Type B pancreatic cell (in vitro differentiated cells): ENCODE measurements at regions not wholly inside any gene's neighbourhood (a gene's known extent, or its start where the extent isn't known, plus 50 kb on each side); places are given as distances from the start of the nearest gene placed in this dataset.

ENCODE experiments used
- DNase-seq: peaks from one replicate; pipeline ENCODE4 v3.0.0; 2021; ENCODE audit warnings: mixed read lengths; ENCODE audit not compliant: unreplicated experiment; ENCODE audit errors: extremely low spot score
- H3K27ac Mint-ChIP-seq: 2 replicates; pipeline ENCODE4 v1.8.0; 2021; ENCODE audit warnings: mild to moderate bottlenecking, mixed read lengths
- H3K27me3 Mint-ChIP-seq: 2 replicates; pipeline ENCODE4 v1.8.0; 2021; ENCODE audit warnings: mixed read lengths
- H3K36me3 Mint-ChIP-seq: 2 replicates; pipeline ENCODE4 v1.8.0; 2021; ENCODE audit warnings: mixed read lengths
- H3K4me1 Mint-ChIP-seq: one replicate; pipeline ENCODE4 v1.8.0; 2021; ENCODE audit warnings: mixed read lengths; ENCODE audit not compliant: unreplicated experiment
- H3K4me3 Mint-ChIP-seq: 2 replicates; pipeline ENCODE4 v1.8.0; 2021; ENCODE audit warnings: mild to moderate bottlenecking, mixed read lengths
- H3K9me3 Mint-ChIP-seq: 2 replicates; pipeline ENCODE4 v1.8.0; 2021; ENCODE audit warnings: mixed read lengths
- TF ChIP-seq, protein P1 (sequence below): fragments of 200-600 bp; sonication (generic); conservative IDR thresholded peaks from 2 replicates; pipeline ENCODE4 v1.5.0; 2021; ENCODE audit warnings: antibody characterized with exemption, mild to moderate bottlenecking

DNA sequence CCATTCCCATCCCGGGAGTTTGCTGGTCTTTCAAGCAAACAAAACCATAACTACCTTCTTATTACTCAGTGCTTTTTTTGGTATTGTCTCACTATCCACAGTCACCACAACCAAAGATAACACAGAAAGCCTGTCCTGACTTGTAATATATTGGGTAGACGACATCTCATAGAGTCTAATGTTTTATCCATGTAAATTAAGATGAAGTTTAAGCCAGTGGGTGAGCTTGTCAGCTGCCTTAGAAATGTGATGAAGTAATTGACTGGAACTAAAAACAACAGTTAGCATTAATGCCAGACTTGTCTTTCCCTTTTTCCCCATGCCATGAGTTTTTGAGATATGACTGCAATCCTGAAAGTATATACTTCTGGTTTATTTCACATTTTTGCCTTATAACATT is 282.7 kb upstream of the PRDM1 start:
- Mint-ChIP-seq H3K4me3 (no peak overlapping the region), H3K9me3 (no peaks in the 10 kb centered on the region), H3K27me3 (peaks cover 5% of the 10 kb centered on the region), H3K36me3 (no peaks in the 10 kb centered on the region), H3K27ac (no peak overlapping the region), H3K4me1 (peaks cover 6% of the 10 kb centered on the region)
- DNase-seq, result no peak
- TF ChIP-seq, protein P1, sequence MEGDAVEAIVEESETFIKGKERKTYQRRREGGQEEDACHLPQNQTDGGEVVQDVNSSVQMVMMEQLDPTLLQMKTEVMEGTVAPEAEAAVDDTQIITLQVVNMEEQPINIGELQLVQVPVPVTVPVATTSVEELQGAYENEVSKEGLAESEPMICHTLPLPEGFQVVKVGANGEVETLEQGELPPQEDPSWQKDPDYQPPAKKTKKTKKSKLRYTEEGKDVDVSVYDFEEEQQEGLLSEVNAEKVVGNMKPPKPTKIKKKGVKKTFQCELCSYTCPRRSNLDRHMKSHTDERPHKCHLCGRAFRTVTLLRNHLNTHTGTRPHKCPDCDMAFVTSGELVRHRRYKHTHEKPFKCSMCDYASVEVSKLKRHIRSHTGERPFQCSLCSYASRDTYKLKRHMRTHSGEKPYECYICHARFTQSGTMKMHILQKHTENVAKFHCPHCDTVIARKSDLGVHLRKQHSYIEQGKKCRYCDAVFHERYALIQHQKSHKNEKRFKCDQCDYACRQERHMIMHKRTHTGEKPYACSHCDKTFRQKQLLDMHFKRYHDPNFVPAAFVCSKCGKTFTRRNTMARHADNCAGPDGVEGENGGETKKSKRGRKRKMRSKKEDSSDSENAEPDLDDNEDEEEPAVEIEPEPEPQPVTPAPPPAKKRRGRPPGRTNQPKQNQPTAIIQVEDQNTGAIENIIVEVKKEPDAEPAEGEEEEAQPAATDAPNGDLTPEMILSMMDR, result no peak

DNA sequence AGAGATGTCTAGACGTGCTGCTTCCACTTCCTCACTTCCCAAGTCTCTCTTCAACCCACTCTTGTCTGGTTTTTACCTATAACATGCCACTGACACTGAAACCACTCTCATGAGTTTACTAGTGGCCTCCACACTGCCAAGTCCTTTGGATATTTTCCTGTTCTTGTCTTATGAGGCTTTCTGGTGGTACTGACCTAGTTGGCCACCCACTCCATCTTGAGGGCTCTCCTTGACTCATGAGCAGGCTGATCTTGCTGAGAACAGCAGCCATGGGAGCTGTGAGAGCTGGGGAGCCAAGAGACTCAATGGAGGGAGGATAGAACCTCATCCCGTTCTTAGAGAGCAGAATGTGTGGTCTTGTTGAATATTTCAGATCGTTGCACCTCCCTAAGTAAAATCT is 283.4 kb upstream of the PRDM1 start:
- peaks cover 5% of the 10 kb centered on the region for H3K27me3 Mint-ChIP-seq
- no peak for DNase-seq
- H3K4me3 Mint-ChIP-seq, result no peak overlapping the region
- H3K9me3 Mint-ChIP-seq, result no peaks in the 10 kb centered on the region
- peaks cover 10% of the 10 kb centered on the region for H3K4me1 Mint-ChIP-seq
- TF ChIP-seq, protein P1, result no peak
- no peaks in the 10 kb centered on the region for H3K36me3 Mint-ChIP-seq
- no peak overlapping the region for H3K27ac Mint-ChIP-seq

DNA sequence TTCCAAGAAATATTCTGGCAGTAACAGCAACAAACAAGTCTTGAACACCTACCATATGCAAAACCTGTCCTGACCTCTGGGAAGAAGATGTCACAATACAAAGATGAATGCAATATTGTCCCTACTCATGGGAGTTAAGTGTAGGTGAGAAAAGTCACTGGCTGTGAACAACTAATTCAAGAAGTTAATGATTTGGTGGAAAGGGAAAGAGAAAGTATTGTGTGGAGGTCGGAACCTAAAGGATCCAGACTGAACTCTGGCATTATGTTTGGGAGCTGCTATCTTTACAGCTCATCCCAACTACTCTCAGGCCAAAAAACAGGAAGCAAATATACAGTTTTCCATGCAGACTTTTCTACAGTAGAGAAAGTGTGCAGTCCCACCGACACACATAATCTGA is 285.3 kb upstream of the PRDM1 start:
- no peak overlapping the region for H3K4me3 Mint-ChIP-seq
- no peaks in the 10 kb centered on the region for H3K9me3 Mint-ChIP-seq
- H3K27ac Mint-ChIP-seq, result no peak overlapping the region
- H3K4me1 Mint-ChIP-seq, result peaks cover 18% of the 10 kb centered on the region
- peaks cover 5% of the 10 kb centered on the region for H3K27me3 Mint-ChIP-seq
- TF ChIP-seq, protein P1, result no peak
- no peaks in the 10 kb centered on the region for H3K36me3 Mint-ChIP-seq
- DNase-seq, result no peak

DNA sequence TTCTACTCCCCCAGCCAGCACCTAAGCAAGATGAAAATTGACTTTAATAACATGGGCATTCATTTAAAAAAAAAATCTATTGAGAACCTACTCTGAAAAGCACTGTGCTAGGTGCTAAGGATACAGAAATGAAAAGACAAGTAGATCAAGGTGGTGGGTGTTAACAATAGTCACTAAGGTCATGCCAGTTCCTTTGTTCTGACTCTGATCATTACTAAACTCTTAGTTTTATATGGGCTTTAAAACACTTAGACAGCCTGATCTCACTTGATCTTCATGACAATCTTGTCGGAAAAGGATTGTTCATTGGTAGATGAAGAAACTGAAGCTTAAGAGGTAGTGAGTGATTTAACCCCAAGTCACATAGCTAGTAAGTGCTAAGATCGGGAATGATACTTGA is 285.7 kb upstream of the PRDM1 start:
- TF ChIP-seq, protein P1, result no peak
- no peak for DNase-seq
- no peaks in the 10 kb centered on the region for H3K36me3 Mint-ChIP-seq
- H3K27ac Mint-ChIP-seq, result no peak overlapping the region
- peaks cover 23% of the 10 kb centered on the region for H3K4me1 Mint-ChIP-seq
- no peak overlapping the region for H3K4me3 Mint-ChIP-seq
- H3K9me3 Mint-ChIP-seq, result no peaks in the 10 kb centered on the region
- H3K27me3 Mint-ChIP-seq, result peaks cover 5% of the 10 kb centered on the region

DNA sequence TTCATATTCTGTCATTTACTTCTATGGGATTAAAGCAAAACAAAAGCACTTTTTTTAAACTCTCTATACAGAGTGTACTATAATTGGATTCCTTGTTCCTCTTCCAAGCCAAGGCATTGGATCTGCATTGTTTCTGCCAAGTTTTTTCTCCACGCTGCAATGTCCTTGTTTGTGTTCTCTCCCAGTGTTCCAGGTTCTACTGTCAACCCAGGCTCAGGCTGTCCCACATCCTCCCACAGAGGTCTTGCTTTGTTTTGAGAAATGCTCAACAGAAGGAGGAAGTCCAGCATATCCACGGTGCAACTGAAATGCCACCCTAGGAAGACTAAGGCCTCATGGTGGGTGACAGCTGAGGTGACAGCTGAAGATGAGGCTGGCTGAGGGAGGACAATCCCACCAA is 287.1 kb upstream of the PRDM1 start:
- TF ChIP-seq, protein P1, result no peak
- peaks cover 5% of the 10 kb centered on the region for H3K27me3 Mint-ChIP-seq
- DNase-seq, result no peak
- no peaks in the 10 kb centered on the region for H3K36me3 Mint-ChIP-seq
- no peak overlapping the region for H3K27ac Mint-ChIP-seq
- H3K4me1 Mint-ChIP-seq, result peaks cover 34% of the 10 kb centered on the region
- no peak overlapping the region for H3K4me3 Mint-ChIP-seq
- H3K9me3 Mint-ChIP-seq, result no peaks in the 10 kb centered on the region

DNA sequence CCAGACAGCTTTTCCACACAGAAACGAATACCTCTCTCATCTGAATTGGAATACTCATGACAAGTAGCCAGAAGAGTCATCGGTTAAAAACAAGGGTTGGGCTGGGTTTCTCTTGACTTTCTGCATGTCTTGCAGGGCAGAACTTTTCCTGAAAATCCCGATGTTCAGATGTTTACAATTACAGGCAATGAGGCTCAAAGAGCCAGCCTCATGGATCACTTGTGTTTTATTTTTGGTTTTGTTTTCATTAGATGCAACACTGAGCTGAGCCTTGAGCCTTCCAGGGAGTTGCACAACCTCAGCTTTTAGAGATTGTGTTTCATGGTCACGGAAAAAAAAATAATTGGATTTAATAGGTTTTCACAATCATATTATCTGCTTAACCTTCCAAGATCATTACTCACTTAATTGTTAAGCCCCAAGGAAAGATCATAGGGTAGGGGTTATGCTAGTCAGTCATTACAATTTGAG is 288.1 kb upstream of the PRDM1 start:
- TF ChIP-seq, protein P1, result no peak
- Mint-ChIP-seq H3K9me3 (no peaks in the 10 kb centered on the region), H3K4me3 (peak overlapping the region; percentile 14), H3K27ac (no peak overlapping the region), H3K4me1 (peaks cover 36% of the 10 kb centered on the region), H3K36me3 (no peaks in the 10 kb centered on the region), H3K27me3 (peaks cover 5% of the 10 kb centered on the region)
- DNase-seq, result no peak
